ENCODE measurements at regions not wholly inside any gene's neighbourhood (a gene's known extent, or its start where the extent isn't known, plus 50 kb on each side); places are given as distances from the start of the nearest gene placed in this dataset.
"Not testable (repeated sequence)": the region's sequence is repeated elsewhere in the genome, so short reads cannot be mapped to it uniquely, and the experiment has no call there.

- DNase-seq = no peak
Measured at GRCh38 chr5:13470975-13471374, 473.5 kb downstream of the DNAH5 start.

DNA sequence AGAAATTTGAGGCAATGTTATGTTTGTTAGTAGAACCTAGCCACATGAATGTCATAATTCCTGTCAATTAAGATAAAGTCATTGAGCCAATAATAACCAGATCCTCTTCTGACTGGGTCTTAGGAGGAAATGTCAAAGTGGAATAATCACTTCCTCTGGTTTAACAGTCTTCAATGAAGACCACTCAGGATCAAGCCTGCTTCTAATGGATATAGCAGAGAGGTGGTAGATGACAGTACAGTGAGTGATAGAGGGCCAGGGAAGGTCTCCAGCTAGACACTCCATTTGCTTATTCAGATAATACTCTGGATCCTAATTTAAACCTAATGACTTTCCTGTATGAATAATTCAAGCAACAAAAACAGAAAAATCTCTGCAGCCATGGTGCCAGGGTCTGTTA, 474.2 kb downstream of the DNAH5 start:
- no peak for DNase-seq

DNA sequence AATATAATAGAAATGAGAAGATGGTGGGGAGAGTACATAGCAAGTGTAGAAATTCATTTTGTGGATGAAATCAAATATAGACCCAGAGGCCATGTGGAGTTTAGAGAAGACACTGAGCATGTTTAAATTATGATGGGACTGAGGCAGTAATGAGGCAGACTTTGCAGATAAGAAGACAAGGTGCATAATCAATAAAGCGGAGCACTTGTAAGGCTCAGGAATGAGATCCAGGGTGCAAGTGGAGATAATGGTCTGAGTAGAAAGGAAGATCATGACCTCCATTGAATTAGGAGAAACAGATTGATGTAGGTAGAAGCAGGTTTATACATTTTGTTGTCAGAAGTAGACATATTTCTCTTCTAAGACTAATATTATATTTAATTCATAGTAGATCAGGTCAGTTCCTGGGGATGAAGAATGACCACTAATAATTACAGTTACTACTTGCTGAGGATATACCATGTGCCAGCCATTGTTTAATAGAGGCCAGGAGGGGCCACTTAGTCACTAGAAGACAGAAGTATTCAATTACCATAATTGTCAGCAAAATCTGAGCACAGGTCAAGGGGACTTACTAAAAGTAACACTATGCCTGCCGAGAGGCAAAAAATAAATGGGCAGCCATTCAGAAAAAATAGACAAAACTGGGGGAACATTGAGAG, 479.8 kb downstream of the DNAH5 start:
- DNase-seq = no peak

DNA sequence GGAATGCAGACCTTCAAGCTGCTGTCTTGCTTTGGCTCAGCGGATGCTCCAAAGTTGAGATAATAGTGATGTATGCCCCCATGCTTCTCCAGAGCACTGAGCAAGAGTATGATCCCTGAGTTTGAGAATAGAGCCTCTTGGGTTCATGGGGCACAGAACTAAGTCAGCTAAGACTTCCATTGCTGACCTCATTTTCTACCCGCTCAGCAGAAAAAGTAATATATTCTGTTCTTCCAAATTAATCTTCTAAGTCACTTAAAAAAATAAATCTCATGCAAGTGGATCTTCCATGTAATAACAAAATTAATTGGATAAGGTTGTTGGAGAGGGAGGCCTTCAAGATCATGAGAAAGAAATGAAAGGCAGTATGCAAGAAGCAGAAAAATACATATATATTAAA, 483.9 kb downstream of the DNAH5 start:
- DNase-seq = no peak

- no peak for DNase-seq
Measured at GRCh38 chr5:13454050-13454449, 490.4 kb downstream of the DNAH5 start.

DNA sequence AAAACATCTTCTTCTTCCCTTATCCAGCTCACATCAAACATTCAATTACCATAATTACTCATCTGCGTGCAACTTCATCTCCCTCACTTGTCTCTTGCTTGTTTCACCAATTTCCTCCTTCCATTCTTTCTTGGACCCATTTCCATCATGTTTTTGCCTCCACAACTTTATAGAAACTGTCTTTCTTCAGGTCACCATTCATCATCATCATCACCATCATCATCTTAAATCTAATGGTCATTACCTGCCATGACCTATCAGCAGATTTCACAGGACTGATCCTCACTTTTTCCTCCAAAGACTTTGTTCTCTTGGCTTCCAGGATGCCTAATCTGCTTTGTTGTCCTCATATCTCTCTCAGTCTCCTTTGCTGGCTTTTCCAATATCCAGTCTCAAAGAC, 495.6 kb downstream of the DNAH5 start:
- DNase-seq = no peak

DNA sequence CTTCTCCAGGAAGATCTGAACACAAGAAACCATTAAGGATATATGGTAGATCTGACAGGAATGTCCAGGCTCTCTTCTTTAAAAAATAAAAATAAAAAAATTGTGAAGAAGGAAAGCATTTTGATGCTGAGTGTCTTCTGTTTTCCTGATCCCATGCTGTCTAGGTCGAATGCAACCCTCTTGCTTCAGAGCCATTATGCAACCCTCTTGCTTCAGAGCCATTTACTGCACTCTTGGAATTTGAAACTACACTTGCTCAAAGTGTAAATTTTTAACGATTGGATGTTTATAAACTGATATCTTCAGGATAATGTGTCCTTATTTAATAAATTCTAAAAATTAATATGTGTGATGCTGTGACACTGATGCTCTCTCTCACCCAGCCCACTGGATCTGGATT, 505.1 kb downstream of the DNAH5 start:
- no peak for DNase-seq

- DNase-seq = no peak
Measured at GRCh38 chr5:13427827-13428557, 516.5 kb downstream of the DNAH5 start.

DNA sequence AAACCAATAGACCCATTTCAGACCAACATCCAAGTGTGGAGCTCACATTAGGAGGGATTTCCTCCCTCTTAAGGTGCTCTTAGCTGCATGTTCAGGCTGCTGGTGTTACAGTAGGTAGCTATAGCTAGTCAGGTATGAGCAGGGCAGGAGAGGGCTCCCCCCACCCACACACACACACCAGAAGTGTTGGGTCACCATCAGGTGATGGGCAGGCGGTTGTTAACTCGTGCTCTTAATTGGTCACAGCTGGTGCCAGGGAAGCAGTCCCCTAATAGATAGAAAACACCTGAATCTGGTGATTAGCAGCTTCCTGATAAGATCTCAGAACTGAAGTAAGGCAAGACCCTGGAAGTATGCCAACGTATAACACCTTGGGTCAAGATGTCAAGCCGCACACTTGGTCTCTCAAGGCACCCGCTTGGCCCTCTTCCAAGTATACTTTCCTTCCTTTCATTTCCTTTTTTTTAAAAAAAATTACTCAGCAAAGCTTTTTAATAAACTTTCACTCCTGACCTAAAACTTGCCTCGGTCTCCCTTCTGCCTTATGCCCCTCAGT, 532.4 kb downstream of the DNAH5 start:
- DNase-seq = no peak

GRCh38 chr5:13408616-13409015, 535.9 kb downstream of the DNAH5 start:
- no peak for DNase-seq

DNA sequence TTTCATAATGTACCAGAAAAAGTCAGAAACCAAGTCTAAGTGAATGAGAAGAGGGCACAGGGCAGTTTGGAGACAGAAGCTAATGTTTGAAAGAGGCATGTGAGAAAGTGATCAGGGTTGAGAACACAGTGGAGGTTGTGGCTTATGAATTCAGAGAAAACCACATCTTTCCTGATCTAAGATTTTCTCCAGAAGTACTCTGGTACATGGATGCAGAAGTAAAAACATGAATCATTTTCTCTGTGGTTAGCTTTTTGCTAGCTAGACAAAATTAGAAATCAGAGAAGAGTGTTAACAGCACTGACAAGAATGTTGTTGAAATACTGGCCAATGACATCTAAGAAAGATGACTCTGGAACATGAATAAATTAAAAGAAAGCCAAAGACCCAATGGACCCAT, 541.1 kb downstream of the DNAH5 start:
- no peak for DNase-seq

GRCh38 chr5:13385066-13385465, 559.4 kb downstream of the DNAH5 start:
- no peak for DNase-seq

GRCh38 chr5:13382232-13382631, 562.3 kb downstream of the DNAH5 start:
- no peak for DNase-seq

- DNase-seq = no peak
Measured at GRCh38 chr5:13378091-13378490, 566.4 kb downstream of the DNAH5 start.

GRCh38 chr5:13359344-13359743, 585.1 kb downstream of the DNAH5 start:
- no peak for DNase-seq

GRCh38 chr5:13358342-13358741, 586.1 kb downstream of the DNAH5 start:
- no peak for DNase-seq

- no peak for DNase-seq
Measured at GRCh38 chr5:13357929-13358328, 586.6 kb downstream of the DNAH5 start.

- DNase-seq = no peak
Measured at GRCh38 chr5:13356226-13356625, 588.3 kb downstream of the DNAH5 start.

- no peak for DNase-seq
Measured at GRCh38 chr5:13354611-13355010, 589.9 kb downstream of the DNAH5 start.

- DNase-seq = no peak
Measured at GRCh38 chr5:13350767-13351166, 593.7 kb downstream of the DNAH5 start.

DNA sequence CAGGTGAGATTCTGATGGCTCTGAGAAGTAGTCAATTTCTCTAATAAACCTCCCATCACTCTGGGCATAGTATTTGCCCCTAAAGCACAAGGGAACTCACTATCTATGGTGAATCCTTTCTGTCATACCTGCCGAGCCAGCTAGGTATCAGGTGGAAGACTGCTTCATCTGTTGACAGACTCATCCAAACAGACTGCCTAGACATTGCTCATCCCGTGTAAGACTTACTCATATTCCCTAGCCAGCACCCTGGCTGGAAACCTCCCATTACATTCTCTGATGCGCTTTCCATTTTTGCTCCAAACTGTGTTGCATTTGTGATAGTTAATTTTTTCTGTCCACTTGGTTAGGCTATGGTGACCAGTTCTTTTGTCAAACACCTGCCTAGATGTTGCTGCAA, 595.9 kb downstream of the DNAH5 start:
- DNase-seq = no peak

GRCh38 chr5:13346401-13346800, 598.1 kb downstream of the DNAH5 start:
- no peak for DNase-seq

GRCh38 chr5:13339093-13339492, 605.4 kb downstream of the DNAH5 start:
- no peak for DNase-seq

- not testable (repeated sequence) for DNase-seq
Measured at GRCh38 chr5:13335026-13335425, 609.5 kb downstream of the DNAH5 start.

GRCh38 chr5:13331585-13331984, 612.9 kb downstream of the DNAH5 start:
- no peak for DNase-seq

Measured in CD4-positive, alpha-beta T cell treated with Interferon alpha-2 for 1 hour (primary cell).